Activated CD4-positive, alpha-beta T cell treated with anti-CD3 and anti-CD28 coated beads, Interleukin-2, amount 50 U/mL, for 16 hours (primary cell): ENCODE measurements at regions not wholly inside any gene's neighbourhood (a gene's known extent, or its start where the extent isn't known, plus 50 kb on each side); places are given as distances from the start of the nearest gene placed in this dataset.

Experiments used
- DNase-seq: peaks from one replicate; pipeline ENCODE4 v3.0.0-alpha.2; 2020

- no peak for DNase-seq
Measured at GRCh38 chr7:18202315-18203045, 174.8 kb upstream of the PRPS1L1 start.

- no peak for DNase-seq
Measured at GRCh38 chr7:18206331-18206730, 178.7 kb upstream of the PRPS1L1 start.

GRCh38 chr7:18208921-18209320 is 181.3 kb upstream of the PRPS1L1 start:
- no peak for DNase-seq

GRCh38 chr7:18210377-18210776 is 182.7 kb upstream of the PRPS1L1 start:
- DNase-seq = no peak

- no peak for DNase-seq
Measured at GRCh38 chr7:18210788-18211187, 183.1 kb upstream of the PRPS1L1 start.

- DNase-seq = no peak
Measured at GRCh38 chr7:18212308-18212707, 184.7 kb upstream of the PRPS1L1 start.

DNA sequence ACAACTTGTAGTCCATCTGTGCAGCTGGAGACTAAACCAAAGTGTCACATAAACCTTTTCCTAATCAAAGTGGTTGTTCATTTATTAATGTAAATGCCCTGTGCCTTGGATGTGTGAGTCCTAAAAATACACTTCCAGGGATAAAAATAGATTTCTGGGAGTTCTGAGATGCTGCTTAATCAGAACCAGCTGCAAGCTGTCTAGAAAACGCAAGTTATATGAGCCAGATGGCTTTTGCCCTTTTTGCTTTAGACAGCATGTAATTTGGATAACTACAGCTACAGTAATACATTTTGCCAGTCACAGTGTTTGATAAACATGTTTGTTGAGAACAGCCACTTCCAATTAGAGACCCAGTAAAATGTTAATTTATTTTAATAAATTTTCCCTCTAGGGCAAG is 185.1 kb upstream of the PRPS1L1 start:
- no peak for DNase-seq

GRCh38 chr7:18213652-18214051 is 186.0 kb upstream of the PRPS1L1 start:
- DNase-seq = no peak

DNA sequence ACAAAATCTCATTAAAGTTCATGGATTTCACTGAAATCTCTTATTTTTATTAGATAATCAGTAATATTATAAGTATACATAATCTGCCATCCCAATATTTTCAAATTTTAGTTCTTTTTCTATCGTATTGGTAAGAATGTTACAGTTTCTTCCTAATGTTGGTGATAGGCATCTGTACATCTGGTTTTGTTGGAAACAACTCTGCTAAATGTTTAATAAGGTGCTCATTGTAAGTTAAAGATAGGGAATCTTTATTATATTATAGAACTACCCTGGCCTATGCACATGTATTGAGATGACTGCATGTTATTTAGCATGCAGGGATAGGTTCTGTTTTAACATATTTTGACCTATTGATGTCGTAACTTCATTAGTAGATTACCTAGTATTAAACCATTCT is 188.6 kb upstream of the PRPS1L1 start:
- no peak for DNase-seq

DNA sequence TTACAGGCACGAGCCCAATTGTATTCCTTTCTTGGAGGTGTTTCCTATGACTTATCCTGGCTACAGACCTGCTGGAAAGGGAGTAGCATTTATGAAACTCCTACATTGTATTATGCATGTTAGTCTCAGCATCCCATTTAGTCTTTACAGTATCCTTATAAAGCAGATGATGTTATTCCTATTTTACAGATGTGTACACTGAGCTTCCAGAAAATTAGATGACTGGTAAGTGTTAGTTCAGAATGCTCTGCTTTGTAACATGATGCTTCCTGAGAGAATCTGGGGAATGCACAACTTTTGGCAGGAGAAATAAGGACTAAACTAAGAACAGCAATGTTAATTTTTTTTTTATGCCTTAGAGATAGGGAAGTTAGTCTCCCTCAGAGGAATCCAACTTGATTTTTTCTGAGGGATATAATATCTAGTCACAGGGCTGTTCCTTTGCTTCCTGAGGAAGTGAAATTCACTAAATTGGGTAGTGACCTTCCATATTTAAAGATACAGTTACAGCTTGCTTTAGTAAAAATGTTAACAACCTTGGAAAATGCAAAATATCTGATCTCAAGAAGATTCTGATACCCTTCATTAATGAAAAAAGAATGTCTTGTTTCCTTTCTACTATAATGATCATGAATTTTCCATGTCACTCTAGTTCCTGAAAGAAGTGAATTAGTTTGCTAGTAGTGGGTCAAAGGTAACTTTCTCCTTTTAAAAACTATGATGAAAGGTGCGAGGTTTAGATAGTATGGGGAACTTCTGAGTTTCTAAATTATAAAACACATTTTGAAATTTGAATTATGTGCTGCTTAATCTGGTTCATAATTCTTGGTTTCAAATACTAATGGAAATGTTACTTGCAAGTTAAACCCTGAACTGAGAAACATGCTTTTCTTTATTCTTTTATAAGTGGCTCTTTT is 194.0 kb upstream of the PRPS1L1 start:
- no peak for DNase-seq

DNA sequence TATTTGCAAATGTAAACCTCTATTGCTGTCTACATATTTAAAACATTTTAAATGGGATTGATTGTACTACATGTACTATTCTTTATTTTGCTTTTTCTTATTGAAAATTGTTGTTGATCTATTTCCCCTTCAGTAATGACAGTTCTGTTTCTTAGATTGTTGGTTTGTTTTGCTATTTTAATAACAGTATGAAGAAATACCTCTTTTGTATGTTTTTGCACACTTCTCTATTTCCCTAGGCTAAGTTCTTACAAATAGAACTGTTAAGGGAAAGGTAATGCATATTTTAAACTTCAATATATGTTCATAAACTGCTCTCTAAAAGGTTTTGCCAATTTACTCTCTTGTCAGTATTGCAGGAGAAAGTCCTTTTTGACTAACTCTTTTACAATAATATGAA is 195.0 kb upstream of the PRPS1L1 start:
- DNase-seq = no peak

DNA sequence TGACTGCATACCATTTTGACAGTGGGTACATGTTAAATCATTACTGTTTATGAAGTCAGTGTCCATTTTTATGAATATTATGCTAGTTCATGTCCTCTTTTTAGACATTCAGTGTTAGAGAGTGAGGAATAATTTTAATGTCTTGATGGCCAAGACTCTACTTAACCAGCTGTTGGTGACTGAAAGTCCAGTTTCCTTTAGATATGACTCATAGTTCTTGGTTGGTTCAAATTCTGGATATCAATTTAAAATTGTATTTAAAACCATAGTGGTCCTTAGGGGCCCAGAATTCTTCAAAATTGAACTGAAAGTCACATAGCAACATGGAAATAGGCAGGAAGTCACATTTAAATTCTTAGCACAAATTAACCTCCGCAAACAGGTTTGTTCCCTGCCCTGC is 196.5 kb upstream of the PRPS1L1 start:
- DNase-seq = no peak

GRCh38 chr7:18225067-18225466 is 197.4 kb upstream of the PRPS1L1 start:
- DNase-seq = no peak

DNA sequence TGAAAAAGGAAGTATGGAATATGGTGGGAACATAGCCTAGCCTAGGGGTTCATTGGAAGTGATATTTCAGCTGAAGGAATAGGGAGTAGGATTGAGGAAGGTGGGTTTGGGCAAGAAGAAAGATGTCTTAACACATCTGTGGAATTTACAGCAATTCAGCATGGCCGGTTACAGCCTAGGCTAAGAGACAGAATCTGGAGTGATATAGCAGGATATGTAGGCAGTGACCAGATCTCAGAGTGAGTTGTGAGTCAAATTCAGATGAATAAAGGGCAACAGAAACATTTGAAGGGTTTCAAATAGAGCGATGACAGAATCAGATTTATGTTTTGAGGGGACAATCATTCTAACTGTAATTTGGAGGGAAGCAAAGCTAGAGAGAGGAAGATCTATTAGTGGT is 199.0 kb upstream of the PRPS1L1 start:
- no peak for DNase-seq

- no peak for DNase-seq
Measured at GRCh38 chr7:18228686-18229085, 201.0 kb upstream of the PRPS1L1 start.

- DNase-seq = no peak
Measured at GRCh38 chr7:18230271-18230670, 202.6 kb upstream of the PRPS1L1 start.

GRCh38 chr7:18231854-18232253 is 204.2 kb upstream of the PRPS1L1 start:
- no peak for DNase-seq

DNA sequence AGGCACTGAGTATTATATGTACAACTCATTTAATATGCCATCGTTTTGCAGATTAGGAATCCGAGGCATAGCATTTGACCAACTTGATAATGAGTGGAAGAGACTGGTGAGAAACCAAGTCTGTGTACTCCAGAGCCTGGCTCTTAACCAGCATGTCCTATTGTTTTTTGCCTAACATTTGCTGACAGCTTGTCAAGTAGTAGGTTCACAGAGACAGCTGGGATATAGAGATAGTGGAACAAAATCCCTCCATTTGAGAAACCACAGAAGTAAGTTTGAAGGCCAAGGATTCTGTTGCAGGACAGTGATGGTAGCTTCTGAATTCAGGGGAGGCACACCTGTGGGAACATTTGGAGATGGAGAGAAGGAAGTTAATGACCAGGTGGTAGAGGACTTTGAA is 206.9 kb upstream of the PRPS1L1 start:
- DNase-seq = no peak

GRCh38 chr7:18235819-18236218 is 208.2 kb upstream of the PRPS1L1 start:
- no peak for DNase-seq

DNA sequence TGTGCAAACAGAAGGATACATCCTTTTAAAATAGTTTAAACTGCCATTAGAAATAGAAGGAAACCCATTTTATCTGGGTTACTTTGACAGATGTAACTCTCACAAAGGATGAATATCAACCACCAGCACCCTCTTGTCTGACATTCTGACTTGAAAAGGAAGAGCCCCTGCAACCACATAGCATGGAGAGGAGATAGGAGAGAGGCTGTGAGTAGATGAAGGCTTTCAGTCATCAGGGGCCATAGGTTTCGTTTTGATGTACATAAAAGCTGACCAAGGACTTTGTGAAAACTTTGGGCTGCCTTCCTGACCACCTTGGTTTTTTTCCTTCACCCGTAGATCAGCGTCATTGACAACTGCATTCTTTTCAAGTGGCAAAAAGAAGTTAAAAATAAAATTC is 211.6 kb upstream of the PRPS1L1 start:
- no peak for DNase-seq

DNA sequence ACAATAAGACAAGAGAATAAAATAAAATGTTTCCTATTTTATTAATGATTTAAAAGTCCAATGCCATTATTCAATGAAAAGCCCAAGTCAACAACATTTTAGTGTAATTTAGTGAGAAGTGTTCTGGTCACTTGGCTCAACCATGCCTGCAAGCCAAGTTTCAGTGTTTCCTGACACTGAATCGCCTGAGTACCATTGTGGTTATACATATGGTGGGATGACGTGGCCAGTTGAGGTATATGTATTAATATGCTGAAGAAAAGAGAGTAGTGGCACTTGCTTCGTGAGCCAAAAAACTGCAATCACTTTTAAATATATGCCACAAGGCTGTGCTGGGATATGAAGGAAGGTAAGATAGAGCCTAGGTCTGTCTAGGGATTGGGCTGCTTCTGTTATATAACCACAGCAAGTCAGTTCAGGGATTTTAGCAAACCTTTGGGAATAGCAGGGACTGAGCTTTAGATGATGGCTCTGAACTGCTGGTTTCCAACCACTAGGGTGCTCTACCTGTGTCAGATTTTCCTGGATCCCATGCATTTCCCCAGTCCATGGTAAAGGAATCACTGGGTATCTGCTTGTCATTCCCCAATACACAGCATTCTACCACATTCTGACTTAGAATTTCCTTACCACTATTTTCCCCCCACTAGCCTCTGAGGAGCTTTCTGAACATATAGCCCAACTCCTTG is 214.0 kb upstream of the PRPS1L1 start:
- no peak for DNase-seq

- DNase-seq = no peak
Measured at GRCh38 chr7:18243731-18244130, 216.1 kb upstream of the PRPS1L1 start.

- no peak for DNase-seq
Measured at GRCh38 chr7:18250133-18250532, 222.5 kb upstream of the PRPS1L1 start.

DNA sequence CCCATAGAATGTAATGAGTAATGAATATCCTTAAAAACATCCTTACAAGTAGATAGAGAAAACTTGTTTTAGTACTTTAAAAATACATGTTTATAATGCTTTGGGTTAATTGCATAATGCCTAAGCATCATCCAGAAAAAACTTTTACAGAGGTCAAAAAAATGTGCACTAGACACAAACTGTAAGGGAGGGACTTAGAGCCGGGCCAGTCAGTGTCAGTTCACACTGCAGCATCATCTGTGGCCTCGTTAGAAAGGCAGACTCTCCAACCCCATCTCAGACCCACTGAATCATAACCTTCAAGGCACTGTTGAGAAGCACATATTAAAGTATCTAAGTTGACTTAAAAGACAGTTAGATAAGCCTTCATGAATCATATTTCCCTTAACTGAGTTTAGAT is 230.1 kb upstream of the PRPS1L1 start:
- DNase-seq = no peak
